ENCODE measurements at regions not wholly inside any gene's neighbourhood (a gene's known extent, or its start where the extent isn't known, plus 50 kb on each side); places are given as distances from the start of the nearest gene placed in this dataset.

DNA sequence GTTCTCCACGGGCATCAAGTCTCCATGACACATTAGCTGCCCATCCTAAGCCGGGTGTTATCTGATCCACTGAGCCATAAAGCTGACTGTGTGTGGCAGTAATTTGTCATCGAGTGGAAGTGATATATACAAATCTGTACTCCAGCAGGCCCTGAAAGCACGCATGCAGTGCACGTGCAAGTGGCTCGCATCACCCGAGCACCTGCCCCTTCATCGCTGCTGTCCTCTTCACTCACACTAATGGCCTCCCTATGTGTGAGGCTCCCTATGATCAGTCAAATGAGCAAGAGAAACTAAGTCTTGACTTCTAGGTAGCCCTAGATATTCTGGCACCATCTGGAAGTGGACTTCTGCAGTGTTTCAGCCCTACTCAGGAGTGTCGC is 248.6 kb downstream of the MATN1 start:
- TF ChIP-seq, protein P1, sequence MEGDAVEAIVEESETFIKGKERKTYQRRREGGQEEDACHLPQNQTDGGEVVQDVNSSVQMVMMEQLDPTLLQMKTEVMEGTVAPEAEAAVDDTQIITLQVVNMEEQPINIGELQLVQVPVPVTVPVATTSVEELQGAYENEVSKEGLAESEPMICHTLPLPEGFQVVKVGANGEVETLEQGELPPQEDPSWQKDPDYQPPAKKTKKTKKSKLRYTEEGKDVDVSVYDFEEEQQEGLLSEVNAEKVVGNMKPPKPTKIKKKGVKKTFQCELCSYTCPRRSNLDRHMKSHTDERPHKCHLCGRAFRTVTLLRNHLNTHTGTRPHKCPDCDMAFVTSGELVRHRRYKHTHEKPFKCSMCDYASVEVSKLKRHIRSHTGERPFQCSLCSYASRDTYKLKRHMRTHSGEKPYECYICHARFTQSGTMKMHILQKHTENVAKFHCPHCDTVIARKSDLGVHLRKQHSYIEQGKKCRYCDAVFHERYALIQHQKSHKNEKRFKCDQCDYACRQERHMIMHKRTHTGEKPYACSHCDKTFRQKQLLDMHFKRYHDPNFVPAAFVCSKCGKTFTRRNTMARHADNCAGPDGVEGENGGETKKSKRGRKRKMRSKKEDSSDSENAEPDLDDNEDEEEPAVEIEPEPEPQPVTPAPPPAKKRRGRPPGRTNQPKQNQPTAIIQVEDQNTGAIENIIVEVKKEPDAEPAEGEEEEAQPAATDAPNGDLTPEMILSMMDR (IDR thresholded peaks at IDR 0.05), result no peak
- TF ChIP-seq POLR2A (IDR thresholded peaks at IDR 0.05), result no peak
- no peak for TF ChIP-seq EP300 (IDR thresholded peaks at IDR 0.05)
- no peak for TF ChIP-seq POLR2AphosphoS5 (IDR thresholded peaks at IDR 0.05)
